Testis (tissue), 2 donors: ENCODE measurements at regions not wholly inside any gene's neighbourhood (a gene's known extent, or its start where the extent isn't known, plus 50 kb on each side); places are given as distances from the start of the nearest gene placed in this dataset.

ENCODE experiments used
- DNase-seq: peaks from one replicate; pipeline ENCODE4 v3.0.0-alpha.2; 2019
- H3K27ac ChIP-seq, 2 donors: fragments of 200-600 bp; sonication (generic); one replicate each; pipeline ENCODE4 v1.5.1; 2019
- H3K27me3 ChIP-seq: fragments of 200-600 bp; sonication (generic); one replicate; pipeline ENCODE4 v1.5.1; 2019
- H3K36me3 ChIP-seq: fragments of 200-600 bp; sonication (generic); one replicate; pipeline ENCODE4 v1.5.1; 2017; ENCODE audit warnings: low read depth; ENCODE audit errors: missing control alignments
- H3K4me1 ChIP-seq: fragments of 200-600 bp; sonication (generic); one replicate; pipeline ENCODE4 v1.5.1; 2019
- H3K4me3 ChIP-seq, 2 donors: fragments of 200-600 bp; sonication (generic); one replicate each; pipeline ENCODE4 v1.5.1; 2017 to 2019
- H3K9me3 ChIP-seq: fragments of 200-600 bp; sonication (generic); one replicate; pipeline ENCODE4 v1.5.1; 2017
- CTCF ChIP-seq, 3 experiments: fragments of 450-650 bp in 2 of 3; fragments of 200-600 bp in 1 of 3; sonication (generic) in 1 of 3; IDR thresholded peaks; one replicate each; pipeline ENCODE4 v1.5.1; 2016 to 2019; ENCODE audit warnings: antibody characterized with exemption in 3 of 3, mild to moderate bottlenecking in 2 of 3, moderate library complexity in 1 of 3
- POLR2A ChIP-seq: fragments of 450-650 bp; IDR thresholded peaks from one replicate; pipeline ENCODE4 v1.6.1; 2017; ENCODE audit warnings: antibody characterized with exemption, mild to moderate bottlenecking, moderate library complexity
- WGBS, 2 donors: methylation state at CpG; one replicate each; pipeline ENCODE4 v1.1.5; 2018; 5-methylcytosine and 5-hydroxymethylcytosine counted together
- intact Hi-C: fragments of 100-400 bp; cut with DNase I; formaldehyde crosslinking; loops from one replicate; pipeline ENCODE4 v1.15.1; 2023; ENCODE audit warnings: low total_unique reads

- Histone ChIP-seq H3K27me3 (no peaks in the 10 kb centered on the region), H3K9me3 (no peaks in the 10 kb centered on the region), H3K27ac (no peak overlapping the region), H3K4me3 (no peak overlapping the region), H3K4me1 (peaks cover 17% of the 10 kb centered on the region), H3K36me3 (no peaks in the 10 kb centered on the region)
- WGBS, 2 donors: 80 to 83% methylated on average over 4 of the region's 4 CpGs
- intact Hi-C loops: no loop called here
- TF ChIP-seq POLR2A: no peak
- DNase-seq: no peak
Measured at GRCh38 chr12:128131955-128132354, 135.0 kb upstream of the TMEM132C start.

- intact Hi-C loops: no loop called here
- TF ChIP-seq POLR2A: no peak
- no peak for TF ChIP-seq CTCF (IDR thresholded peaks at IDR 0.05)
- WGBS, 2 donors: 68 to 80% methylated on average over 7 of the region's 7 CpGs
Measured at GRCh38 chr12:128133321-128134073, 133.5 kb upstream of the TMEM132C start.

GRCh38 chr12:128137140-128137539, 129.8 kb upstream of the TMEM132C start:
- WGBS, 2 donors: 75 to 81% methylated on average over 6 of the region's 6 CpGs
- TF ChIP-seq POLR2A: no peak
- TF ChIP-seq CTCF (IDR thresholded peaks at IDR 0.05): no peak
- Histone ChIP-seq H3K27me3 (no peaks in the 10 kb centered on the region), H3K9me3 (no peaks in the 10 kb centered on the region), H3K4me3 (no peak overlapping the region), H3K4me1 (peaks cover 6% of the 10 kb centered on the region), H3K36me3 (no peaks in the 10 kb centered on the region), H3K27ac (no peak overlapping the region)
- intact Hi-C loops: no loop called here
- DNase-seq: no peak

More at GRCh38 chr12:128133321-128134073, 133.5 kb upstream of the TMEM132C start:
- Histone ChIP-seq H3K36me3 (no peaks in the 10 kb centered on the region), H3K4me1 (peaks cover 6% of the 10 kb centered on the region), H3K27ac (no peak overlapping the region), H3K9me3 (no peaks in the 10 kb centered on the region), H3K27me3 (no peaks in the 10 kb centered on the region), H3K4me3 (no peak overlapping the region)
- no peak for DNase-seq

- no peaks in the 10 kb centered on the region for H3K9me3 ChIP-seq
- no peak for DNase-seq
- H3K27ac ChIP-seq: no peak overlapping the region
- peaks cover 6% of the 10 kb centered on the region for H3K4me1 ChIP-seq
- intact Hi-C loops: no loop called here
- 76 to 84% methylated on average over 1 of the region's 1 CpG for WGBS, 2 donors
- H3K27me3 ChIP-seq: no peaks in the 10 kb centered on the region
- no peak for TF ChIP-seq POLR2A
- no peak for TF ChIP-seq CTCF (IDR thresholded peaks at IDR 0.05)
- no peak overlapping the region for H3K4me3 ChIP-seq
- no peaks in the 10 kb centered on the region for H3K36me3 ChIP-seq
Measured at GRCh38 chr12:128138125-128138524, 128.8 kb upstream of the TMEM132C start.

- Histone ChIP-seq H3K36me3 (no peaks in the 10 kb centered on the region), H3K4me1 (no peaks in the 10 kb centered on the region), H3K9me3 (no peaks in the 10 kb centered on the region), H3K27ac (no peak overlapping the region), H3K27me3 (no peaks in the 10 kb centered on the region), H3K4me3 (no peak overlapping the region)
- intact Hi-C loops: no loop called here
- TF ChIP-seq POLR2A (no peak), CTCF (IDR thresholded peaks at IDR 0.05) (no peak)
- no peak for DNase-seq
- 68 to 75% methylated on average over 4 of the region's 4 CpGs for WGBS, 2 donors
Measured at GRCh38 chr12:128140551-128140950, 126.4 kb upstream of the TMEM132C start.
